ENCODE measurements at regions not wholly inside any gene's neighbourhood (a gene's known extent, or its start where the extent isn't known, plus 50 kb on each side); places are given as distances from the start of the nearest gene placed in this dataset.

GRCh38 chr14:56004323-56004722, 113.9 kb upstream of the PELI2 start (continued):
- TF ChIP-seq, protein P1, sequence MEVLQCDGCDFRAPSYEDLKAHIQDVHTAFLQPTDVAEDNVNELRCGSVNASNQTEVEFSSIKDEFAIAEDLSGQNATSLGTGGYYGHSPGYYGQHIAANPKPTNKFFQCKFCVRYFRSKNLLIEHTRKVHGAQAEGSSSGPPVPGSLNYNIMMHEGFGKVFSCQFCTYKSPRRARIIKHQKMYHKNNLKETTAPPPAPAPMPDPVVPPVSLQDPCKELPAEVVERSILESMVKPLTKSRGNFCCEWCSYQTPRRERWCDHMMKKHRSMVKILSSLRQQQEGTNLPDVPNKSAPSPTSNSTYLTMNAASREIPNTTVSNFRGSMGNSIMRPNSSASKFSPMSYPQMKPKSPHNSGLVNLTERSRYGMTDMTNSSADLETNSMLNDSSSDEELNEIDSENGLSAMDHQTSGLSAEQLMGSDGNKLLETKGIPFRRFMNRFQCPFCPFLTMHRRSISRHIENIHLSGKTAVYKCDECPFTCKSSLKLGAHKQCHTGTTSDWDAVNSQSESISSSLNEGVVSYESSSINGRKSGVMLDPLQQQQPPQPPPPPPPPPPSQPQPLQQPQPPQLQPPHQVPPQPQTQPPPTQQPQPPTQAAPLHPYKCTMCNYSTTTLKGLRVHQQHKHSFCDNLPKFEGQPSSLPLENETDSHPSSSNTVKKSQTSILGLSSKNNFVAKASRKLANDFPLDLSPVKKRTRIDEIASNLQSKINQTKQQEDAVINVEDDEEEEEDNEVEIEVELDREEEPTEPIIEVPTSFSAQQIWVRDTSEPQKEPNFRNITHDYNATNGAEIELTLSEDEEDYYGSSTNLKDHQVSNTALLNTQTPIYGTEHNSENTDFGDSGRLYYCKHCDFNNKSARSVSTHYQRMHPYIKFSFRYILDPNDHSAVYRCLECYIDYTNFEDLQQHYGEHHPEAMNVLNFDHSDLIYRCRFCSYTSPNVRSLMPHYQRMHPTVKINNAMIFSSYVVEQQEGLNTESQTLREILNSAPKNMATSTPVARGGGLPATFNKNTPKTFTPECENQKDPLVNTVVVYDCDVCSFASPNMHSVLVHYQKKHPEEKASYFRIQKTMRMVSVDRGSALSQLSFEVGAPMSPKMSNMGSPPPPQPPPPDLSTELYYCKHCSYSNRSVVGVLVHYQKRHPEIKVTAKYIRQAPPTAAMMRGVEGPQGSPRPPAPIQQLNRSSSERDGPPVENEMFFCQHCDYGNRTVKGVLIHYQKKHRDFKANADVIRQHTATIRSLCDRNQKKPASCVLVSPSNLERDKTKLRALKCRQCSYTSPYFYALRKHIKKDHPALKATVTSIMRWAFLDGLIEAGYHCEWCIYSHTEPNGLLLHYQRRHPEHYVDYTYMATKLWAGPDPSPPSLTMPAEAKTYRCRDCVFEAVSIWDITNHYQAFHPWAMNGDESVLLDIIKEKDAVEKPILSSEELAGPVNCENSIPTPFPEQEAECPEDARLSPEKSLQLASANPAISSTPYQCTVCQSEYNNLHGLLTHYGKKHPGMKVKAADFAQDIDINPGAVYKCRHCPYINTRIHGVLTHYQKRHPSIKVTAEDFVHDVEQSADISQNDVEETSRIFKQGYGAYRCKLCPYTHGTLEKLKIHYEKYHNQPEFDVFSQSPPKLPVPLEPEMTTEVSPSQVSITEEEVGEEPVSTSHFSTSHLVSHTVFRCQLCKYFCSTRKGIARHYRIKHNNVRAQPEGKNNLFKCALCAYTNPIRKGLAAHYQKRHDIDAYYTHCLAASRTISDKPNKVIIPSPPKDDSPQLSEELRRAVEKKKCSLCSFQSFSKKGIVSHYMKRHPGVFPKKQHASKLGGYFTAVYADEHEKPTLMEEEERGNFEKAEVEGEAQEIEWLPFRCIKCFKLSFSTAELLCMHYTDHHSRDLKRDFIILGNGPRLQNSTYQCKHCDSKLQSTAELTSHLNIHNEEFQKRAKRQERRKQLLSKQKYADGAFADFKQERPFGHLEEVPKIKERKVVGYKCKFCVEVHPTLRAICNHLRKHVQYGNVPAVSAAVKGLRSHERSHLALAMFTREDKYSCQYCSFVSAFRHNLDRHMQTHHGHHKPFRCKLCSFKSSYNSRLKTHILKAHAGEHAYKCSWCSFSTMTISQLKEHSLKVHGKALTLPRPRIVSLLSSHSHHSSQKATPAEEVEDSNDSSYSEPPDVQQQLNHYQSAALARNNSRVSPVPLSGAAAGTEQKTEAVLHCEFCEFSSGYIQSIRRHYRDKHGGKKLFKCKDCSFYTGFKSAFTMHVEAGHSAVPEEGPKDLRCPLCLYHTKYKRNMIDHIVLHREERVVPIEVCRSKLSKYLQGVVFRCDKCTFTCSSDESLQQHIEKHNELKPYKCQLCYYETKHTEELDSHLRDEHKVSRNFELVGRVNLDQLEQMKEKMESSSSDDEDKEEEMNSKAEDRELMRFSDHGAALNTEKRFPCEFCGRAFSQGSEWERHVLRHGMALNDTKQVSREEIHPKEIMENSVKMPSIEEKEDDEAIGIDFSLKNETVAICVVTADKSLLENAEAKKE (CRISPR knock-in tag; IDR thresholded peaks at IDR 0.05), result no peak
- TF ChIP-seq REST (IDR thresholded peaks at IDR 0.05; ENCODE audit: unreplicated experiment), result no peak
- no peak for TF ChIP-seq POLR2AphosphoS5 (IDR thresholded peaks at IDR 0.05; ENCODE audit: low read depth)
- no peak for TF ChIP-seq NANOG (IDR thresholded peaks at IDR 0.05; ENCODE audit: borderline replicate concordance)
- TF ChIP-seq STAT1 (IDR thresholded peaks at IDR 0.05; ENCODE audit: unreplicated experiment), result no peak
- no peak for TF ChIP-seq EZH2phosphoT487 (IDR thresholded peaks at IDR 0.05; ENCODE audit: unreplicated experiment)
- TF ChIP-seq ZNF331 (CRISPR knock-in tag; IDR thresholded peaks at IDR 0.05; ENCODE audit: low read depth), result no peak
- no peak for TF ChIP-seq CREB1 (CRISPR knock-in tag; IDR thresholded peaks at IDR 0.05; ENCODE audit: low read depth)
- no peak for TF ChIP-seq ETS1 (IDR thresholded peaks at IDR 0.05)
- TF ChIP-seq JUNB (IDR thresholded peaks at IDR 0.05; ENCODE audit: unreplicated experiment), result no peak
- TF ChIP-seq, protein P2, sequence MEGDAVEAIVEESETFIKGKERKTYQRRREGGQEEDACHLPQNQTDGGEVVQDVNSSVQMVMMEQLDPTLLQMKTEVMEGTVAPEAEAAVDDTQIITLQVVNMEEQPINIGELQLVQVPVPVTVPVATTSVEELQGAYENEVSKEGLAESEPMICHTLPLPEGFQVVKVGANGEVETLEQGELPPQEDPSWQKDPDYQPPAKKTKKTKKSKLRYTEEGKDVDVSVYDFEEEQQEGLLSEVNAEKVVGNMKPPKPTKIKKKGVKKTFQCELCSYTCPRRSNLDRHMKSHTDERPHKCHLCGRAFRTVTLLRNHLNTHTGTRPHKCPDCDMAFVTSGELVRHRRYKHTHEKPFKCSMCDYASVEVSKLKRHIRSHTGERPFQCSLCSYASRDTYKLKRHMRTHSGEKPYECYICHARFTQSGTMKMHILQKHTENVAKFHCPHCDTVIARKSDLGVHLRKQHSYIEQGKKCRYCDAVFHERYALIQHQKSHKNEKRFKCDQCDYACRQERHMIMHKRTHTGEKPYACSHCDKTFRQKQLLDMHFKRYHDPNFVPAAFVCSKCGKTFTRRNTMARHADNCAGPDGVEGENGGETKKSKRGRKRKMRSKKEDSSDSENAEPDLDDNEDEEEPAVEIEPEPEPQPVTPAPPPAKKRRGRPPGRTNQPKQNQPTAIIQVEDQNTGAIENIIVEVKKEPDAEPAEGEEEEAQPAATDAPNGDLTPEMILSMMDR (conservative IDR thresholded peaks at IDR 0.05; ENCODE audit: low read depth in 2 of 2), result no peak
- TF ChIP-seq ZNF114 (CRISPR knock-in tag; IDR thresholded peaks at IDR 0.05), result no peak

Measured in GM23338 (cell line).